PFSK-1 (cell line): ENCODE measurements at regions not wholly inside any gene's neighbourhood (a gene's known extent, or its start where the extent isn't known, plus 50 kb on each side); places are given as distances from the start of the nearest gene placed in this dataset.

Experiments used
- FOXP2 ChIP-seq: optimal IDR thresholded peaks from 2 replicates; pipeline ENCODE3; 2011; ENCODE audit warnings: borderline replicate concordance, control low read depth, inconsistent platforms; ENCODE audit not compliant: insufficient read depth; ENCODE audit errors: extremely low read length, extremely low read depth
- POLR2AphosphoS5 ChIP-seq: IDR thresholded peaks from 2 replicates; pipeline ENCODE4 v1.6.1; 2012; ENCODE audit warnings: low read depth, mild to moderate bottlenecking, control low read depth, low read length, moderate library complexity
- REST ChIP-seq, 2 experiments: IDR thresholded peaks; 2 replicates each; pipeline versions ENCODE4 v1.6.1 to v1.8.0; 2011 to 2012; ENCODE audit warnings: low read depth in 2 of 2, low read length in 2 of 2, control low read depth in 1 of 2, inconsistent platforms in 1 of 2, mild to moderate bottlenecking in 1 of 2, moderate library complexity in 1 of 2; ENCODE audit not compliant: insufficient read depth in 1 of 2
- SIN3A ChIP-seq: IDR thresholded peaks from 2 replicates; pipeline ENCODE4 v1.6.1; 2012; ENCODE audit warnings: mild to moderate bottlenecking, low read length, moderate library complexity, borderline replicate concordance; ENCODE audit not compliant: insufficient read depth
- TAF1 ChIP-seq: IDR thresholded peaks from 2 replicates; pipeline ENCODE4 v1.6.1; 2012; ENCODE audit warnings: low read length, control low read depth, borderline replicate concordance; ENCODE audit not compliant: insufficient read depth

DNA sequence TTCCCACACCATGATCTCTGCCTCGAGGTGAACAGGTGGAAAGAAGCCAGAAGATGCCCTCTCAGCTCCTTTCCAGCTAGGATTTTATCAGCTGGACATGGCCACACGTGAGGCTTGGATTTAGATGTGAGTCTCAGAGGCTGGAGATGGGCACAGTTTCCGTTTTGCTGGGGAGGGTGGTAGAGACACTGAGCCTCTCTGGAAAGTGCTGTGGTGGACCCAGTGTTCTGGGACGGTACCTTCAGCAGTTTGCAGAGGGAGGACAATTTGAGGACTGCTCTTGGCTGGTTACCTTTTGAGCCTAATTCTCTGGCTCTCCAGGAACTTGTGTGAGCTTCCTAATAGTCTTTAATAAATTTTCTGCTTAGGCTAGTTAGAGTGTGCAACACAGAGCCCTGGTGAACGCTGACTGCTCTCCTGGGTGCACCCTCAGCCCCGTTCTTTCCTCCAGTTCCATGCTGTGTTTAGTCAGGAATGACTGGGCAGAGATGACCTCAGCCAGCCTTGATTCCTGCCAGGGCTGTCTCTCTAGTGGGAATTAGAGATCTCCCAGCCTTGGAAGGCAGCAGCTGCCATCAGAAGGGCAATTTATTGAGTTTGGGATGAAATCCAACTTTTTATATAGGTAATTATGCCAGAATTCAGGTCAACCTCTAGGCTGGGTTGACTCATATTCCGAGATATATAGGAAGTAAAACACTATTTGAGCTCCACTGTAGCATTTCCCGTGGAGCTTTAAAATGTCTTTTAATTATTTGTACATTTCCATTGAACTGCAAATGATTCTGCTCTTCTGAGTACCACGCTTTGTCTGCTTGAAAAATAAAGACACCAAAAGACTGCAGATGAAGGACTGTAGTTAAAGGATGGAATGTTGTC, 103.9 kb downstream of the GATA3 start:
- TF ChIP-seq POLR2AphosphoS5: no peak
- TF ChIP-seq FOXP2: no peak
- TF ChIP-seq REST (IDR thresholded peaks at IDR 0.05; ENCODE audit: insufficient read depth in 1 of 2, low read depth in 2 of 2, low read length in 2 of 2): no peak
- TF ChIP-seq TAF1: no peak
- TF ChIP-seq SIN3A: no peak

DNA sequence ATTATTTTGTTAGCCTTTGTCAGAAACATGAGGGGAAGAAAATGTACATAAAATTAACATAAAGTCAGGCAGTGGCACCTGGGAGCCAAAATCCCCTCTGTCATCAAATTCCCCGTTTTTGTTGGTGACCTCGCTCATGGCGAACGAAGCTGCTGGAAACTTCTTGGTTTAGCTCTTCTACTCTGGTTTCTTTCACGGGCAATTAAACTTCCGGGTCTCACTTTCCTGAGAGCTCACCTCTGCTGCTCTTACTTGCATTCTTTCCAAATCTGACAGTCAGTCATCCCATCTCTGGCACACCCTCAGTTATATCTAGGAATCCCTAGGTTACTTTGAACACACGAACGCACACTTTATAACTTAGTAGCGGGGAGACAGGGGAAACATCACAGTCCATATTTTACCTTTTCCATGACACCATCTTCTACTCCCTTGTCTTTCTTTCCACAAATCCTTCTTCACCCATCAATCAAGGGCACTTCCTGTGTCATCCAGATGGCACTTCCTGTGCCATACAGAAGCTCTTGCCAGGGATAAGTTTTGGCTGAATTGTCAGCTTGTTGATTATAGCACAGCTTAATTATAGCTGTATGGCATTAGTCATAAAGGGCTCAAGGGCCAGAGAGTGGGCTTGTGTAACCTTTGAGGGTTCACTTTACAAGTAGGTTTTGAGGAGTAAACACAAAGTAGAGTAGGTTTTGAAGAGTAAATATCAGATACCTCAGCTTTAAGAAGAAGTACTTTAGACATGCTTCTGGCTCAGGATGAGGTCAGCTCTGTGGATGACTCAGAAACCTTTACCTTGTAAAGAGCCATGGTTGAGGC, 105.1 kb downstream of the GATA3 start:
- TF ChIP-seq REST (IDR thresholded peaks at IDR 0.05; ENCODE audit: insufficient read depth in 1 of 2, low read depth in 2 of 2, low read length in 2 of 2) (no peak), SIN3A (no peak), FOXP2 (no peak), POLR2AphosphoS5 (no peak), TAF1 (no peak)

- TF ChIP-seq FOXP2: no peak
- TF ChIP-seq TAF1: no peak
- TF ChIP-seq REST (IDR thresholded peaks at IDR 0.05; ENCODE audit: insufficient read depth in 1 of 2, low read depth in 2 of 2, low read length in 2 of 2): no peak
- no peak for TF ChIP-seq SIN3A
- no peak for TF ChIP-seq POLR2AphosphoS5
These were observed 109.3 kb downstream of the GATA3 start for GRCh38 chr10:8163824-8164223.

DNA sequence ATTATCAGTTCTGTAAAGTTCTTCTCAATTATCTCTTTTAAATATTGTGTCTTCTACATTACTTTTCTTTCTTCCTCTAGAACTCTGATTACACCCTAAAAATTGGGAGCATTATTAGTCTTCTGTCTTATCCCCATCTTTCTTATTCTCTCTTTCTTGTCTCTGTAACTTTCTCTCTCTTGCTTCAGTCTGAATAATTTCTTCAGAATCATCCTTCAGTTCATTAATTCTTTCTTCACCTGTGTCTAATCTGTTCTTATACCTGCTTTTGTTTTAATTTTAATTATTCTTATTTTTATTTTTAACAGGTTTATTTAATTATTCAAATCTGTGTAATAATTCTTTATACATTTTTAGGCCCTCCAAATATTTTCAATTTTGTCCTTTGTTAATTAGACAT, 114.3 kb downstream of the GATA3 start:
- no peak for TF ChIP-seq REST (IDR thresholded peaks at IDR 0.05; ENCODE audit: insufficient read depth in 1 of 2, low read depth in 2 of 2, low read length in 2 of 2)
- no peak for TF ChIP-seq FOXP2
- TF ChIP-seq SIN3A: no peak
- no peak for TF ChIP-seq POLR2AphosphoS5
- TF ChIP-seq TAF1: no peak
